HG03175 (cell line): ENCODE measurements at regions not wholly inside any gene's neighbourhood (a gene's known extent, or its start where the extent isn't known, plus 50 kb on each side); places are given as distances from the start of the nearest gene placed in this dataset.
"Not testable (repeated sequence)": the region's sequence is repeated elsewhere in the genome, so short reads cannot be mapped to it uniquely, and the experiment has no call there.

ENCODE experiments used
- ATAC-seq: cut with Tn5 transposase; IDR thresholded peaks from one replicate; pipeline ENCODE4 v1.9.1; 2021; ENCODE audit warnings: mild to moderate bottlenecking, moderate library complexity; ENCODE audit not compliant: unreplicated experiment

DNA sequence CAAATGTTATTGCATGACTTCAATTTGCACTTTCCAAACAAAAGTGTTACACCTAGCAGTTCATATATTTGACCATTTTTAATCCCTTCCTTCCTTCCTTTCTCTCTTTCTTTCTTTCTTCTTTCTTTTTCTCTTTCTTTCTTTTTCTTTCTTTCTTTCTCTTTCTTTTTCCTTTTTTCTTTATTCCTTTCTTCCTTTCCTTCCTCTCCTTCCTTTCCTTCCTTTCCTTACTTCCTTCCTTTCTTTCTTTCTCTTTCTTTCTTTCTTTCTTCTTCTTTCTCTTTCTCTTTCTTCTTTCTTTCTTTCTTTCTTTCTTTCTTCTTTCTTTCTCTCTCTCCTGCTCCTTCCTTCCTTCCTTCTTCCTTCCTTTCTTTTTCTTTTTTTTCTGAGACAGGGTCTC is 146.7 kb upstream of the ALKAL2 start:
- ATAC-seq: no peak

DNA sequence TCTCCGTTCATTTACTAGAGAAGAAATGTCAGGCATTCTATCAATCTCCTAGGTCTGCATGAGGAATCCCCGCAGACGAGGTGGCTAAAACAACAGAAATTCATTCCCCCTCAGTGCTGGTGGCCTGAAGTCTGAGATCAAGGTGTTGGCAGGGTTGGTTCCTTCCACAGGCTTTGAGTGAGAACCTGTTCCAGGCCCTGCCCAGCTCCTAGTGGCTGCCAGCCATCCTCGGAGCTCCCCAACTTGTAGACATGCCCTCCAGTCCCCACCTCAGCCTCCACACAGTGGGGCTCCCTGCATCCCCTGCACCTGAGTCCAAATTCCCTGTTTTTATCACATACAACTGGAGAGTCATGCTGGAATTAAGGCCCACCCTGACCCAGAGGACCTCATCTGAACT is 145.3 kb upstream of the ALKAL2 start:
- no peak for ATAC-seq

- ATAC-seq: no peak
These were observed 142.6 kb upstream of the ALKAL2 start for GRCh38 chr2:430291-431040.

DNA sequence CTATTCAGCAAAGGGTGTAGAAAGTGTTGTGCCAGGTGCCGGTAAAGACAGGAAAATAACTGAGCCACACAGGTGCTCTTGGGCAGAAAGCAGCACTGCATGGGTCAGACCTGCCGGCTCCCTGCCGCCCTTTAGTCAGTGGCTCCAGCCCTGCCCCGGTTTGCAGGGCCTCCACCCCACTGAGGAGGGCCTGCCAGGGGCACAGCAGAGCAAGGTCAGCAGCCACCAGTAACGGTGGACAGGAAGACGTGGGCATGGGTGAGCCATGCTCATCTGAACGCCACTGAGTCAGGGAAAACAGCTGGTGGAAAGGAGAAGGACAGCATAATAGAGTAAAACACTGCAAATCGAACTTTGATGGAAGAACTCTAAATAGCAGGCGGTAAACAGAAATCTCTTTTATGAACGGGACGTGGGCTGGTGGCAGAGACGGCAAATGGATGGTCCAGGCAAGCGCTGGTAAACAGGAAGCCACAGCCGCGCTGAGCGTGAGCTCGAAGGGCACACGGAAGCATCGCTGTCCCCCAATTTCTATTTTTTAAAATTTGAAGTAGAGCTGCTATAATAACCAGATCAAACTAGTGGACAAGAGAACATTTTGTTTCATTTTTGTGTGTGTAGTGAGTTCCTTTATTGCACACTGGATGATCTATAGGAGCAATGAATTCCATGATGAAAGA is 141.8 kb upstream of the ALKAL2 start:
- no peak for ATAC-seq

DNA sequence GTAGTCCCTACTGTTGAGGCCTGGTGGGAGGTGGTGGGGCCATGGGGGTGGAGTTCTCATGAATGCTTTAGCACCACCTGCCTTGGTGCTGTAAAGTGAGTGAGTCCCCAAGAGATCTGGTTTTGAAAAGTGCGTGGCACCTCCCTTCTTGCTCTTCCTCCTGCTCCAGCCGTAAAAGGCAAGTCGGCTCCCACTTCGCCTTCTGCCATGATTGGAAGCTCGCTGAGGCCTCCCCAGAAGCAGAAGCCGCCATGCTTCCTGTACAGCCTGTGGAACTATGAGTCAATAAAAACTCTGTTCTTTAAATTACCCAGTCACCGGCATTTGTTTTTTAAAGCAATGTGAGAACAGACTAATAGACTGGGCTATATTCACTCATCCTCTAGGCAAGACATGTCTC is 141.3 kb upstream of the ALKAL2 start:
- no peak for ATAC-seq

DNA sequence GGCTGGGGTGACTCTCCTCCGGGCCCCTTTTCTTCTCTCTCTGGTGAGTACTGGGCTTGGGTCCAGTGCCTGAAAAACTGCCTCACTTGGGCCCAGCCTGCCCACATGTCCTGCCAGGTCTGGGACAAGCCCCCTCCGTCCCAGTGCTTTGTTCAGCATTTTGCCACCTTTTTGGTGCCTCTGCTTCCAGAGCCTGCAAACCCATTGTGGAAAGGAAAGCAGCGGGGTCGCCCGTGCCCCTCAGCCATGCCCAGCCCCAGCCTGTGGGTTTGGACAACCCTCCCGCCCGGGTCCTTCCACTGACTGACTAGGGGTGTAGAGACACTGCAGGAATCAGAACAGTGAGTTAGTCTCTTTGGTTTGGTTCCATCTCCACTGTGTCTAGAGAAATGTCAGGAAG is 140.7 kb upstream of the ALKAL2 start:
- ATAC-seq: no peak

DNA sequence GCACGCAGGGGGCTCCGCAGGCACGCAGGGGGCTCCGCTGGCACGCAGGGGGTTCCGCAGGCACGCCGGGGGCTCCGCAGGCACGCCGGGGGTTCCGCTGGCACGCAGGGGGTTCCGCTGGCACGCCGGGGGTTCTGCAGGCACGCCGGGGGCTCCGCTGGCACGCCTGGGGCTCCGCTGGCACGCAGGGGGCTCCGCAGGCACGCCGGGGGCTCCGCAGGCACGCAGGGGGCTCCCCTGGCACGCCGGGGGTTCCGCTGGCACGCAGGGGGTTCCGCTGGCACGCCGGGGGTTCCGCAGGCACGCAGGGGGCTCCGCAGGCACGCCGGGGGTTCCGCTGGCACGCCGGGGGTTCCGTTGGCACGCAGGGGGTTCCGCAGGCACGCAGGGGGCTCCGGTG is 138.8 kb upstream of the ALKAL2 start:
- ATAC-seq: not testable (repeated sequence)

DNA sequence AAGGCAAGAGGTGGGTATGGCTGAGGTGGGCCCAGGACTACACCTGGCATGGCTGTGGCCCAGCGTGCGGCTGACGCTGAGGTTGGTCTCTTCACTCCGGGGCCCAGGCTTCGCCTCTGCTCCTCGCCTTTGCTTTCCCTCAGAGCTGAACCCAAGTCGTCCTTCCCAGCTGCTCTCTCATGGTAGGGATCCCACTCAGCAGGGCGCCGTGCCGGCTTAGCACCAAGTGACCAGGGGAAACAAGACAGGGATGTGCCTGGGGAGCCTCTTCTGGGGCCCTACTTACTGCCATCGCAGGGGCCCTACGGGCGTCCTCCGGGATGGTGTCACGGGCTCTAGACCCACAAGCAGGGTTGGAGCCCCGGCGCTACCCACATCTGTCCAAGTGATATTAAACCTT is 138.1 kb upstream of the ALKAL2 start:
- ATAC-seq: no peak

- no peak for ATAC-seq
These were observed 137.4 kb upstream of the ALKAL2 start for GRCh38 chr2:425243-425642.

- ATAC-seq: no peak
These were observed 136.6 kb upstream of the ALKAL2 start for GRCh38 chr2:424306-425171.

DNA sequence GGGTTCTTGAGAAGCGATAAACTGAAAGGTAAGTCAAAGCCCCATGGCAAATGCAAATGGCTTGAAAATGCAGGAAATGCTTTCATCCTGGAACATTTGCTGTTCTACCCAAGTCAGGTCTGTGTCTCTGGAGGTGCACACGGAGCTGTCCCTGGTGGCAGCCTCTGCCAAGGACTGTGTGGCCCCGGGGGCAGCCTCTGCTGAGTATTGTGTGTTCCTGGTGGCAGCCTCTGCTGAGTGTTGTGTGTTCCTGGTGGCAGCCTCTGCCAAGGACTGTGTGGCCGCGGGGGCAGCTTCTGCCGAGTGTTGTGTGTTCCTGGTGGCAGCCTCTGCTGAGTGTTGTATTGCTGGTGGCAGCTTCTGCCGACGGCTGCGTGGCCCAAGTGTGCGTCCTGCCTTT is 135.6 kb upstream of the ALKAL2 start:
- ATAC-seq: no peak

GRCh38 chr2:422676-423435 is 135.0 kb upstream of the ALKAL2 start:
- ATAC-seq: no peak

- no peak for ATAC-seq
These were observed 133.5 kb upstream of the ALKAL2 start for GRCh38 chr2:421406-421805.

DNA sequence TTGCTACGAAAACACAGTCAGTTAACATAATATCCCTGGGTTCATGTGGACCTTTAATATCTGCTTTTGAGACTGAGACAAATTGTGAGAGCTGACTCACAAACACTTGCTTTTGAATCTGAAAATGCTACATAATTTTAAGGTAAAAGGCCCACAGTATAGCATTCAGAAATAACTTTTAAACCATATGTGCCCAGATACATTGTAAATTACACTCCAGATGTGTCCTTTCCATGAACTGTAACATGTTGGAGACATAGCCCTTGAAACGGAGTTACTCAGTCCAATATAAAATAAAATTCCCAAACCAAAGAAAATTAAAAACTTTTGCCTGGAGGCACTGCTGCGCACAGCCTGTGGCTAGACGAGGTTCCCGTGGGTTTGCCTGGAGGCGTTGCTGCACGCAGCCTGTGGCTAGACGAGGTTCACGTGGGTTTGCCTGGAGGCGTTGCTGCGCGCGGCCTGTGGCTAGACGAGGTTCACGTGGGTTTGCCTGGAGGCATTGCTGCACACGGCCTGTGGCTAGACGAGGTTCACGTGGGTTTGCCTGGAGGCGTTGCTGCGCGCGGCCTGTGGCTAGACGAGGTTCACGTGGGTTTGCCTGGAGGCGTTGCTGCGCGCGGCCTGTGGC is 131.9 kb upstream of the ALKAL2 start:
- ATAC-seq: no peak

DNA sequence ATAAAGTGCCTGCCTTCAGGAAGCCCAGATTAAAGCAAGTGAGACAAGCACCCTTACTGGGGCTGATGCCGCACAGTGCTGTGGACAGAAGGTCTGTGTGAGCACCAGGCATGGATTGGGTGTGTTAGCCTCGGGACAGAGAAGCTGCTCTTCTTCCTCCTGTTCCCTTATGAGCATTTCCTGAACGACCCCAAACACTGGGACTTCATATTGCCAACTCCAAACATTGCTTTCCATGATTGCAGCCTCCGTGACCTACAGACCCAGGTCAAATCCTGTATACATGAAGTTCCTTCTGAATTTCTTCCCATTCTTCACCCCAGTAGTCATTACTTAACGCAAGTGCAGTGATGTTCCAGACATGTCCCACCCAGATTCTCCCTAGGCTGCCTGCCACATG is 129.8 kb upstream of the ALKAL2 start:
- ATAC-seq: no peak

DNA sequence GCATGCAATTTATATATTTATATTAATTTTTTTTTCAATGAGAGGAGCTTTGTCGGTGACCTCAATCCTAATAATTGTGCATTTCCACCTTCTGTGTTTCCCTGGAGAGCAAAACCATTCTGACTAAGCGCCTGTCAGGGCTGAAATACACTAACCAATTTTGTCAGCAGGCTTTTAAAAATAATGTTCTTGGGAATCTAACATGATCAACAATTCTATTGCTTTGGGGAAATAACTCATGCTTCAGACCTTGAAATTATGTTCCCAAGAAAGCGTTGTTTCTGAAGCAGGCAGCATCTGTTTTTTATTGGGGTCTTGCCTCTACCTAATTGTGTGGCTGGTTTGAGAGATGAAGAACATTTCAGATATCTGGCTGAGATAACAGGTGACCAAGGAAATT is 129.1 kb upstream of the ALKAL2 start:
- no peak for ATAC-seq

DNA sequence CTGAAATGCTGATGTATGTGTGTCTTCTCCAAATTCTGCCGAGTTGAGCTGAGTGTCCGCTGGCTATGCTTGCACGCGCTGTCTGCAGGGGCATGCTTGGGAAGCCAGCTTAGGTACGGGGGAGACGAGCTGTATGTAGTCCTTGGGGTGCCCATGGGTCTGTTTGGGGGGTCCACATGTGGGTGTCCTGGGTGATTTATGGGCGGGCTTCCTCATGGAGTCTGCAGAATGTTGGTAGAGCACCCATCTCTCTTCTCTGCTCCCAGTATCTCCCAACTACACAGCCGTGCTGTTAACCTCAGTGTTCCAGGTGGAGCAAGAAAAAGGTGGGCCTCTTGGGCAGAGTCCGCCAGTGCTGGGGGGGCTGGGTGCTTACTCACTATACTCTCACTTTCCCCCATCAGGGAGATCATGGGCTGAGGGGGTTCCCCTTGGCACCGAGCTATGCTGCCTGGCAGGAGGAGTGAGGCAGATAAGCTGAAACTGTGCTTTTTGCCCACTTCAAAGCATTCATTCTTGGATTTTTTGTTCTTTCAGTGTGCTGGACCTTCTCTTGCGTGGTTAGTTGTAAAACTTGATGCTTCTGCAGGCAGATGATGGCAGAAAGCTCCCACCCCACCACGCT is 128.2 kb upstream of the ALKAL2 start:
- ATAC-seq: no peak

GRCh38 chr2:409523-409922 is 121.6 kb upstream of the ALKAL2 start:
- no peak for ATAC-seq

DNA sequence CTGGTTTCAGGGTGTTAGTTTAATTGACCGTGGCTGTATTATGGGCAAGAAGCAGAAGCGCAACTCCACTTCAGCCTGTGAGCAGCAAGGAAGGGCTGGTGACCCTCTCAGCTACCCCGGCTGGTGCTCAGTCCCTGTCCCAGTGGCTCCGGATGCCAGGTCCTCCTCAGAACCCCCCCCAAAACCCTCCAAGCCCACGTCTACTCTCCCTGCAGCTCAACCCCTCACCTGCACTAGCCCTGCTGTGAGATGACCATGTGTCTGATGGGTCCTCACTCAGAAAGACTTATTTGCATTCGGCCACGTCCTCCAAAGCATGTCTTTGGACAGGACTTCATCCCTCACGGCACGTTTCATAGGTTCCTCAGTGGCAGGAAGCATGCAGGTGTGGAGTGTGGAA is 119.7 kb upstream of the ALKAL2 start:
- ATAC-seq: no peak

GRCh38 chr2:406876-407275 is 119.0 kb upstream of the ALKAL2 start:
- ATAC-seq: no peak
